Activated T-cell treated with anti-CD3 and anti-CD28 coated beads, Interleukin-2, amount 50 U/mL, for 72 hours (primary cell): ENCODE measurements at regions not wholly inside any gene's neighbourhood (a gene's known extent, or its start where the extent isn't known, plus 50 kb on each side); places are given as distances from the start of the nearest gene placed in this dataset.

Experiments used
- ATAC-seq, 2 donors: fragments of 150-1000 bp; cut with Tn5 transposase; replicated peaks in 1 of 2; 2 replicates each; pipeline ENCODE4 v1.10.0; 2021; ENCODE audit warnings: moderate library complexity in 2 of 2, mild to moderate bottlenecking in 1 of 2
- DNase-seq, 2 donors: peaks; one replicate each; pipeline ENCODE4 v3.0.0; 2021 to 2022; ENCODE audit warnings: mixed read lengths in 1 of 2
- H3K27ac Mint-ChIP-seq: one replicate; pipeline ENCODE4 v1.8.0; 2022; ENCODE audit warnings: mild to moderate bottlenecking, moderate library complexity, mixed read lengths
- H3K27me3 Mint-ChIP-seq: one replicate; pipeline ENCODE4 v1.8.0; 2022; ENCODE audit warnings: low read depth, mixed read lengths
- H3K36me3 Mint-ChIP-seq, 2 donors: one replicate each; pipeline ENCODE4 v1.8.0; 2022; ENCODE audit warnings: mixed read lengths in 2 of 2, mild to moderate bottlenecking in 1 of 2; ENCODE audit not compliant: insufficient read depth in 2 of 2
- H3K4me1 Mint-ChIP-seq: one replicate; pipeline ENCODE4 v1.8.0; 2022; ENCODE audit warnings: low read depth, mixed read lengths
- H3K4me3 Mint-ChIP-seq, 2 donors: one replicate each; pipeline ENCODE4 v1.8.0; 2022; ENCODE audit warnings: mild to moderate bottlenecking in 2 of 2, mixed read lengths in 2 of 2, moderate library complexity in 2 of 2
- H3K9me3 Mint-ChIP-seq, 2 donors: one replicate each; pipeline ENCODE4 v1.8.0; 2022; ENCODE audit warnings: mixed read lengths in 2 of 2

DNA sequence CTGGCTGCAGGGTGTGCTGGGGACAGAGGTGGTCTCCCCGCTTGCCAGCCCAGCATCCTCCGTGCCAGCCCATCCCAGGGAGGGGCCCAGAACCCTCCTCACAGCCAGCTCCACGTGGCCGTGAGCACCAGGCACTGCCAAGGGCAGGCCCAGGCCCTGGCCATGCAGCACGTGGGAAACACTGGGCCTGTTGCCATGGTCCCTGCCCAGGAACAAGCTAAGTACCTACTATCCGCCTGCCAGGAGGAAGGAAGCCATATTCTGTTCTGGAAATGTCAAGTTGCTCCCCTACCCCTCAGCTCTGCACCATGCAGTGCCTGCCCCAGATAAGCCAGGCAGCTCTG is 250.6 kb downstream of the CYP26B1 start:
- peaks cover 0 to 1% of the 10 kb centered on the region in 2 donors for H3K9me3 Mint-ChIP-seq
- no peaks in the 10 kb centered on the region for H3K36me3 Mint-ChIP-seq
- H3K4me3 Mint-ChIP-seq, result no peak overlapping the region
- H3K27me3 Mint-ChIP-seq, result peaks cover 7% of the 10 kb centered on the region
- no peak overlapping the region for H3K27ac Mint-ChIP-seq
- H3K4me1 Mint-ChIP-seq, result no peaks in the 10 kb centered on the region
- no peak for ATAC-seq
- no peak for DNase-seq

DNA sequence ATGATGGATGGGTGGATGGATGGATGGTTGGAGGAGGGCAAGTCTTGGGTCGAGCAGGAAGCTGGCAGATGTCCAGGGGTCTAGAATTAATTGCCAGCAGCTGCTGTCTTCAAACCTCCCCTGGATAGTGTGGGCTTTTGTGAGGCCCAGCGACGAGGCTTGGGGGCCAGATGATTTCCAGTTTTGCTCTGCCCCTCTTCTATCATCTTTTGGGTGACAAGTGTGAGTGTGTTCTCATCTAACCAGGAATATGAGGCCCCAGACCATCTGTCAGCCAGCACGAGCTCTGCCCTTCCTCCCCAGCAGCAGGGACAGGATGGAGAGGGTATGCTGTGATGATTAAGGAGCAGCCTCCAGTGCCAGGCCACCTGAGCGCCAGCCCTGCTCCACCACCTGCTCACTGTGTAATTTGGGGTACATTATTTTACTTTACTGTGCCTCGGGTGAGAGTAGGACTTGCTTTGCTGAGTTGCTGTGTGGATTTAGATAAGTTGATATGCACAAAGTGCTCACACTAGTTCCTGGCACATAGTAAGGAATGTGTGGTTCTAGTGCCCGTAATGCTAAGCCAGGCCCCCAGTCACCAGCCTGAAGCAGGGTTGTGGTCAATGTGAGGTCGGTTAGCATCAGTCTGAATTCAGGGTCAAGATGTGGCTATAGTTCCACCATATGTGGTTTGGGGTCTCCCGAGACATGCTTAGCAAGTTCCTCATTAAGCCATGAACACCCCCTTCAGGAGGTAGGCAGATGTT is 251.1 kb downstream of the CYP26B1 start:
- Mint-ChIP-seq H3K36me3 (no peaks in the 10 kb centered on the region), H3K4me1 (no peaks in the 10 kb centered on the region), H3K4me3 (no peak overlapping the region), H3K9me3 (peaks cover 0 to 1% of the 10 kb centered on the region in 2 donors), H3K27ac (no peak overlapping the region), H3K27me3 (peaks cover 7% of the 10 kb centered on the region)
- DNase-seq (no peak), ATAC-seq (no peak)

DNA sequence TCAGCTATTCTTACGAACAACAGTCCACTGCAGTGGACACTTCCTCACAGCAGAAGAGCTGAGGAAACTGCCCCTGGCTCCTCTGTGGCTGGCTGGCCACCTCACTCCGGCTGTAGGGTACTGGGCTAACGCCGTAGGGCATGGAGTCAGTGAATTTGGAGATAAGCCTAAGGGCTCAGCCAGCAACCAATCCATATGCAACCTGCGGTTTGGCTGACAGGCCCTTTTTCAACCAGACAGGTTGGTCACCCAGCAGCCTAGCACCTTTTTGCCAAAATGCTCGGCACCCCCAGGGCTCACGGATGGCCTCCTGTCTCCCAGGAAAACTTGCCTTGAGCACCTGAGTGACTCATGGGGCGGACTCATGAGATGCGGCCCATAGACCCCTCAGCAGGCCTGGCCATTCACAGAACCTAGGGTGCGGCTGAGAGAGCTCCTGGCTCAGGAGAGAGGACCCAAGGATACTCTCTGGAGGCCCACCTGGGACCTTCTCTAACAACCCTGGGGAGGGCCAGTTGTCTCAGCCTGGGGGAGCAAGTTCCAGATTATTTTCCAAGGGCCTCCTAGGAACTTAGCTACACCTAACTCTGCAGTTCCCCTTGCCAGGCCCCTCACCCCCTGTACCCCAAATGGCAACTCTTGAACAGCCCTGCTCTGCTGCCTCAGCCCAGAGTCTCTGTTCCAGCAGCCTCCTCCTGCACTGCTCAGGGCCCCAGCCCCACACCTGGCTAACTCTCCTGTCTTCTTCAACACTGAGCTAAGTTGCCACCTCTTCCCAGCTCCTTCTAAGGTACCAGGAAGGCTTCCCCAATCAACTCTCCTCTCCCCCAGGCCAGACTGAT is 252.1 kb downstream of the CYP26B1 start:
- DNase-seq (no peak), ATAC-seq (no peak)
- Mint-ChIP-seq H3K4me3 (no peak overlapping the region), H3K27ac (no peak overlapping the region), H3K27me3 (peaks cover 11% of the 10 kb centered on the region), H3K36me3 (no peaks in the 10 kb centered on the region), H3K9me3 (peaks cover 0 to 1% of the 10 kb centered on the region in 2 donors), H3K4me1 (no peaks in the 10 kb centered on the region)

DNA sequence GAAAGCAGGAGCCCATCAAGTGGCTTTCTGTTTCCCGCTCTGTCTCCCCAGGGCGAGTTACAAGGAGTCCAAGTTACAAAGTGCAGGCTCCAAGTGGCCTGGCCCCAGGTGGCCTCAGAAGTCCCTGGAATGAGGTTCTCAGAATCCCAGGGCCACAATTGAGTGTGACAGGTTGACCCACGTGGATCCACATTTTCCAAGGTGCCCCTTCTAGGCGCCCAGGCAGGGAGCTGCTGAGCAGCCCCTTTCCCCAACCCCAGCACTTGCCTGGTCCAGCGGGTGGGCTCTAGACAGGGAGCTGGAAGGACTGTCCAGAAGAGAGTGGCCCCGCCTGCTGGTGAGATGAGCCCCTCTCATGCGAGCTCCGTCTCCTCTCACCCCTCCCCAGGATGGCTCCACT is 253.4 kb downstream of the CYP26B1 start:
- ATAC-seq, result no peak
- DNase-seq, result no peak
- H3K4me3 Mint-ChIP-seq, result no peak overlapping the region
- H3K27ac Mint-ChIP-seq, result no peak overlapping the region
- peaks cover 7% of the 10 kb centered on the region for H3K27me3 Mint-ChIP-seq
- peaks cover 0 to 1% of the 10 kb centered on the region in 2 donors for H3K9me3 Mint-ChIP-seq
- H3K4me1 Mint-ChIP-seq, result no peaks in the 10 kb centered on the region
- no peaks in the 10 kb centered on the region for H3K36me3 Mint-ChIP-seq

DNA sequence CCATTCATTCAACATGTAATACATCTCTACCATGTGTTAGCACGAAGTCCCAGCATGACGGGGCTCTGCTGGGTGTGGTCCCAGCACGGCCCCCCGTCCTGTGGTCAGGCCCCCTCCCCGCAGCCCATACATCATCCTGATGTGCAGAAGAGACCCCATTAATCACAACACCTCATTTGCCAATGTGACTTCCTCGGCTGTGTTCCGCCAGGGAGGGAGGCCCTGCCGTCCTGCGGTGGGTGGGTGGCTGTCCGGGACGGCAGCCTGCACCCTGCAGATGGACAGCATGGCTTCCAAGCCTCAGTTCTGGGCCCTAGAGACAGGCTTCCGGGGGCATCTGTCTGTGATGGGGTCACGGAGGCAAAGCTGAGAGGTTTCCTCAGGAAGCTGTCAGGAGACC is 254.0 kb downstream of the CYP26B1 start:
- no peaks in the 10 kb centered on the region for H3K4me1 Mint-ChIP-seq

DNA sequence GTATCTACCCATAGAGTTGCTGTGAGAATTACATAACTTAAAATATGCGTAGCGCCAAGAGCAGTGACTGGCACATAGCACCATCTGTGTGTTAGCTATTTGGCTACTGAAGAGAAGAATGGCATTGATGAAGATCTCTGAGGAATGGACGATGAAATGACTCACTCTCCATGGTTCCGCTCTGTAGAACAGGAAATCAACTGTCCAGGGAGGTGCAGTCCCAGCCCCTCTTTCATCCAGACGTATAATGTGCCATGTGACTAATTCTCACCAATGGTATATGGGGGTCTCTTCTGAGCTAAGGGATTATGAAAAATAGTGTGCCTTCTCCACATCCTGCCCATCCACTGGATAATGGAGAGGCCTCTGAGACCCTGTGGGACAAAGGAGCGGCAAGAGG is 254.8 kb downstream of the CYP26B1 start:
- H3K4me1 Mint-ChIP-seq, result no peaks in the 10 kb centered on the region
- ATAC-seq, result no peak

More for the DNA sequence above, 254.0 kb downstream of the CYP26B1 start:
- ATAC-seq (no peak), DNase-seq (no peak)
- no peak overlapping the region for H3K27ac Mint-ChIP-seq
- H3K27me3 Mint-ChIP-seq, result peaks cover 7% of the 10 kb centered on the region
- no peaks in the 10 kb centered on the region for H3K36me3 Mint-ChIP-seq
- peaks cover 0 to 1% of the 10 kb centered on the region in 2 donors for H3K9me3 Mint-ChIP-seq
- H3K4me3 Mint-ChIP-seq, result no peak overlapping the region

DNA sequence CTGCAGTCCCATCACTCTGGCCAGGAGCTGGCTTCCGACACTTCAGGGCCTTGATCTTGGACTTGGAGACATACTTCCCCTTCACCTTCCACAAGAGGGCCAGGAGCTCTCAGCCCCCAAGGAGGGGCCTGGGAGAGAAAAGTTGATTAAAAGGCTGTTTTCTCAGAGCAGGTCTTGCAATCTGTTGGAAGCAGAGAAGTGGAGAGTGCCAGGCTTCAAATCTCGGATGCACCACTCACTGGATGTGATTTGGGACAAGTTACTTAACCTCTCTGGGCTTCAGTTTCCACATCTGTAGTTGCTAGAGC is 255.3 kb downstream of the CYP26B1 start:
- H3K36me3 Mint-ChIP-seq, result no peaks in the 10 kb centered on the region
- H3K27ac Mint-ChIP-seq, result no peak overlapping the region
- no peak overlapping the region for H3K4me3 Mint-ChIP-seq
- peaks cover 0 to 1% of the 10 kb centered on the region in 2 donors for H3K9me3 Mint-ChIP-seq
- ATAC-seq (no peak), DNase-seq (no peak)
- peaks cover 7% of the 10 kb centered on the region for H3K27me3 Mint-ChIP-seq
- H3K4me1 Mint-ChIP-seq, result no peaks in the 10 kb centered on the region

More for the DNA sequence above, 254.8 kb downstream of the CYP26B1 start:
- Mint-ChIP-seq H3K27ac (no peak overlapping the region), H3K36me3 (no peaks in the 10 kb centered on the region), H3K27me3 (peaks cover 7% of the 10 kb centered on the region), H3K4me3 (no peak overlapping the region), H3K9me3 (peaks cover 0 to 1% of the 10 kb centered on the region in 2 donors)
- DNase-seq, result no peak

DNA sequence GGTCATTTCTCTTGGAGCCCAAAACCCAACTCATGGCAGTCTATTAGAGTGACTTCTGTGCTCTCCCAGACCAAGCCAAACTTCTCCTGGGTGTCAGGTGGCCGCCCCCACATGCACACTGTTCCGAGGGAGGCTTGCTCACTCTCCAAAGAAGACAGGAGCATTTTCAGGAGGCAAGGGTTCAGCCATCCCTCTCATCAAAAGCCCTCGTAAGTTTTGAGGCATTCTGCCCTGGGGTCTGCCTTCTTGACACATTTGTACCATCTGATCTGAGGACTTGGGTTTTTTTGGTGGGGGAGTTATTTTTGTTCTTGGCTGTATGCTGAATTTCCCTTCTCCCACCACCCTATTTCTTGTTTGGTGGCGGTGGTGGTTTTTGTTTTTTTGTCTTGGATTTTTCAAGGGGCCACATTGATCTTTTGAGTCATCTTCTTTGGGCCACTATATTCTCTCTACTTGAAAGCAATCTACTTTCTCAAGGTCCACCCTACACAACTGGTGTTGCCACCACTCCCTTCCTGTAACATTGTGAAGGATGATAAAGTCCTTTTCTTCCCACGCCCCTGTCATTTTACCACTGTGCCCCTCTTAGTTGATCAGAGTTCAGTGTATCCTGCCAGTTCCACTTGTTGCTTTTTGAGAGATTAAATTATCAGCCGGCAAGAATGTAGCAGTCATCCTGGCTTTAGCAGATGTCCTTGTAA is 255.8 kb downstream of the CYP26B1 start:
- no peak for ATAC-seq
- Mint-ChIP-seq H3K27me3 (peaks cover 7% of the 10 kb centered on the region), H3K4me1 (no peaks in the 10 kb centered on the region), H3K27ac (no peak overlapping the region), H3K9me3 (peaks cover 0 to 1% of the 10 kb centered on the region in 2 donors), H3K36me3 (no peaks in the 10 kb centered on the region), H3K4me3 (no peak overlapping the region)
- no peak for DNase-seq

DNA sequence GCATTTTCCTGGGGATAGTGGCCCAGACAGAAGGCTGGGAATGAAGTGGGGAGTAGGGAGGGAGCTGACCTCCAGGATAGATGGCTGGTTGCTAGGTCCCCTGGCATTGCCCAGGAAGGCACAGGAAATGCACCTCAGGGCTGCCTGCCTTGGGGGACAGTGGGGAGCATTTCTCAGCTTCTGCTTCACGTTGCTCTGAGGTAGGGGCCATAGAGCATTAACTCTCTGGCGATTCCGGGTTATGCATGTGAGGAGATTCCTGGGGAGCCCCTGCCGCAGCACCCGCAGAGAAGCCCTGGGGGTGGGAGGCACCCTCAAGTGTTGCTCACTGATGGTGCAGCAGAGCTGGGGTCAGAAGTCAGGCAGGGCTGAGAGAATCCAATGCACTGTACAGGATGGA is 256.5 kb downstream of the CYP26B1 start:
- Mint-ChIP-seq H3K27me3 (peaks cover 7% of the 10 kb centered on the region), H3K36me3 (no peaks in the 10 kb centered on the region), H3K4me3 (no peak overlapping the region), H3K27ac (no peak overlapping the region), H3K4me1 (no peaks in the 10 kb centered on the region), H3K9me3 (peaks cover 2 to 3% of the 10 kb centered on the region in 2 donors)
- ATAC-seq, result no peak
- DNase-seq, result no peak

DNA sequence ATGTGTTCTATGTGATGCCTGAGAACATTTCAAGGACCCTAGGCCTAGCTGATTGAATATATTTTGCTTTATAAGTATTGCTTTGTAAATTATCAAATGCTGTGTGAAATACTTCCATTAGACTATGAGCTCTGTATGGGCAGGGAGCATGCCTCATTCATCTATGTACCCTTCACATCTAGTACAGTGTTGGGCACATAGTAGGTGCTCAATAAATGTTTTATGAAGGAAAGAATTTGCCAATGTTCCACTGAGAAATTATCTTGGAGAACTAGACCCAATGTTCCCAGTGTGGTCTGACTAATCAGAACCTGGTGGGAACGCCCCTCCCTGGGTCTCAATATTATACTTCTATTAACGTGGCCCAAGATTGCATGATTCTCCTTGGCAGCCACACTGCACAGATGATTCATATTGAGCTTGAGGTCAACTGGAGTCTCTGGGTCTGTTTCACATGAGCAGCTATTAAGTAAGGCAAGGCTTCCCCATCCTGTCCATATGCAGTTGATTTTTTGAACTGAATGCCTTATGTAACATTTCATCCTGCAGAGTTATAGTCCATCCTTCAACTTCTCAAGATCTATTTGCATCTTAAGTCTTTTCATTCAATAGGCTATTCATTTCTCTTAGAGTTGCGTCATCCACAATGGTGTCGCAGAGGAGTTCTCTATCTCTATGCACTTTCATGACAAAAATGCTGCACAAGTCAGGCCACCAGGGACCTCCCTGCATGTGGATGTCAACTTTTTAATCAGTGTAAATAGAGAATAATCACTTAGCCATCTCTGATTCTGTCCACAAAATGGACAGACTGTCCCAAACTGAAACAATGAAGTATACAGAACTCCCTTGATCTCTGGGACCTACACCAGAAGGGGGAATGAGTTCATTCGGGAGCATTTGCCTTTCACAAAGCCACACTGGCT is 257.6 kb downstream of the CYP26B1 start:
- Mint-ChIP-seq H3K27ac (no peak overlapping the region), H3K36me3 (no peaks in the 10 kb centered on the region), H3K4me3 (no peak overlapping the region), H3K9me3 (peaks cover 2 to 4% of the 10 kb centered on the region in 2 donors), H3K27me3 (peaks cover 7% of the 10 kb centered on the region), H3K4me1 (no peaks in the 10 kb centered on the region)
- no peak for ATAC-seq
- no peak for DNase-seq

DNA sequence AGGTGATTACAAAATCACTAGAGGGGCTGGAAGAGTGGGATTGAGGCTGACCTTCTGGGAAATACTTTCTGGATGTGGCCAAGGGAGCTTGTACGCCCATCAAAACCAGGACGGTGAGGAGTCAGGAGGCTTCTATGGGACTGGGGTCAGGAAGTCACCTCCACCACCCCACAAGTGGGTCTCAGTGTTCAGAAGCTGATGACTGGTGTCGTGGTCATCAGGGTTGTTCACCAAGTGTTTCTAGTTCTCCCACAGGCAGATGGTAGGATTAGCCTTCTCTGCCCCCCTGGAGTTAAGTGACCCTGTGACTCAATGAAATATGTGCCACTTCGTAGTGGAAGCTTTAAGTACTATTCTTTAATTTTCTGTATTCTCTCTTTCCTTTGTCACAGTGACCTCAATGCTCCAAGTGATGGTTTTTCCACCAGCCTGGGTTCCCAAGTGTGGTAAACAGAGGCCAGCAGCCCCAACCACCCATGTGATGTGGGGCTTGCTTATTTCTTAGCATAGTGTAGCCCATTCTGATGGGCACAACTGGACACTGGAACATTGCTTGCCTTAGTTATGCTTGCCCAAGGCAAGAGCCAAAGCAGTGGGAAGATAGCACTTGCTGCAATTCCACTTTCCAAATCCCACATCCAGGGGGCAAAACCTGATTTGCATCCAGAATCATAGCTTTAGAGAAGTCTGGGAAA is 258.8 kb downstream of the CYP26B1 start:
- Mint-ChIP-seq H3K4me3 (no peak overlapping the region), H3K27ac (no peak overlapping the region), H3K36me3 (no peaks in the 10 kb centered on the region), H3K27me3 (peaks cover 7% of the 10 kb centered on the region), H3K9me3 (peaks cover 2 to 4% of the 10 kb centered on the region in 2 donors), H3K4me1 (no peaks in the 10 kb centered on the region)
- DNase-seq (no peak), ATAC-seq (no peak)

DNA sequence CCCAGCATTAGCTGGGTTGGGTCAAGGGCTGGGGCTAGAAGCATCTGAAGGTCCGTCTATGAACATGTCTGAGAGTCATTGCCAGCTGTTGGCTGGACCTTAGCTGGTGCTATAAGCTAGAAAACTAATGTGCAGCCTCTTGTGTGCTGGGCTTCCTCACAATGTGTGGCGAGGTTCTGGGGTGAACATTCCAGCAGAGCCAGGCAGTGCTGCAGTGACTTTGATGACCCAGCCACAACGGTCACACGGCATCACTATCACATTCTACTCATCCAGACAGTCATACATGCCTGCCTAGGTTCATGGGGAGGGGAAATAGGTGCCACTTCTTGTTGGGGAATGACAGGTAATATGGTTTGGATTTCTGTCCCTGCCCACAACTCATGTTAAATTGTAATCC is 260.5 kb downstream of the CYP26B1 start:
- Mint-ChIP-seq H3K27me3 (peaks cover 7% of the 10 kb centered on the region), H3K9me3 (peaks cover 2 to 4% of the 10 kb centered on the region in 2 donors), H3K4me3 (no peak overlapping the region), H3K4me1 (no peaks in the 10 kb centered on the region), H3K36me3 (no peaks in the 10 kb centered on the region), H3K27ac (no peak overlapping the region)
- ATAC-seq, result no peak
- DNase-seq, result no peak
